Right lobe of liver (tissue), 6 donors: ENCODE measurements at regions not wholly inside any gene's neighbourhood (a gene's known extent, or its start where the extent isn't known, plus 50 kb on each side); places are given as distances from the start of the nearest gene placed in this dataset.

Experiments
- ATAC-seq, 4 donors: fragments of 200-7000 bp; cut with Tn5 transposase; one replicate each; pipeline ENCODE4 v1.9.1; 2020; ENCODE audit warnings: mild to moderate bottlenecking in 4 of 4, moderate library complexity in 4 of 4
- DNase-seq, 3 donors: peaks; one replicate each; pipeline ENCODE4 v3.0.0-alpha.2; 2020
- H3K27ac ChIP-seq, 3 donors: fragments of 200-600 bp; one replicate each; pipeline ENCODE4 v1.8.0; 2022
- H3K27me3 ChIP-seq, 2 donors: fragments of 200-600 bp; one replicate each; pipeline ENCODE4 v1.8.0; 2022
- H3K36me3 ChIP-seq, 4 donors: fragments of 200-600 bp; sonication (generic) in 1 of 4; one replicate each; pipeline versions ENCODE4 v1.5.1 to v1.8.0; 2017 to 2022; ENCODE audit warnings: control low read depth in 1 of 4
- H3K4me1 ChIP-seq, 4 donors: fragments of 200-600 bp; sonication (generic) in 1 of 4; one replicate each; pipeline versions ENCODE4 v1.5.1 to v1.8.0; 2017 to 2022; ENCODE audit warnings: control low read depth in 1 of 4
- H3K4me3 ChIP-seq, 3 donors: fragments of 200-600 bp; one replicate each; pipeline ENCODE4 v1.8.0; 2022
- H3K9me3 ChIP-seq, 4 donors: fragments of 200-600 bp; sonication (generic) in 1 of 4; one replicate each; pipeline versions ENCODE4 v1.5.1 to v1.8.0; 2017 to 2022; ENCODE audit warnings: control low read depth in 1 of 4
- CTCF ChIP-seq, 4 donors: fragments of 200-600 bp in 3 of 4; fragments of 450-650 bp in 1 of 4; IDR thresholded peaks; one replicate each; pipeline versions ENCODE4 v1.5.1 to v1.8.0; 2016 to 2022; ENCODE audit warnings: antibody characterized with exemption in 4 of 4, mild to moderate bottlenecking in 2 of 4
- POLR2A ChIP-seq: fragments of 450-650 bp; IDR thresholded peaks from one replicate; pipeline ENCODE4 v1.6.1; 2017; ENCODE audit warnings: antibody characterized with exemption, mild to moderate bottlenecking
- WGBS: methylation state at CpG from one replicate; pipeline ENCODE4 v1.1.6; 2018; ENCODE audit warnings: low coverage, low lambda C conversion rate; ENCODE audit not compliant: insufficient coverage; ENCODE audit errors: missing lambda C conversion rate; 5-methylcytosine and 5-hydroxymethylcytosine counted together
- intact Hi-C, 2 donors: fragments of 100-400 bp; cut with DNase I; formaldehyde crosslinking; loops; one replicate each; pipeline versions ENCODE4 v1.11.2 to v1.14.1; 2022
- donor health status: DM: no; HTN: yes; CAD: no.
- donor health status: DM: no; HTN: no; CAD: no.
- donor health status: DM: no; HTN: no; CAD: no.
- donor health status: DM: no; HTN: yes; CAD: no.
- donor health status: DM: no; HTN: yes; CAD: no.

GRCh38 chr1:208799186-208799585, 555.0 kb upstream of the PLXNA2 start:
- DNase-seq (no peak), ATAC-seq (no peak)
- Histone ChIP-seq H3K27ac (no peak overlapping the region), H3K27me3 (no peaks in the 10 kb centered on the region), H3K36me3 (no peaks in the 10 kb centered on the region), H3K9me3 (no peaks in the 10 kb centered on the region), H3K4me3 (no peak overlapping the region), H3K4me1 (no peaks in the 10 kb centered on the region)
- intact Hi-C loops: no loop called here
- TF ChIP-seq CTCF (IDR thresholded peaks at IDR 0.05) (no peak), POLR2A (no peak)
- WGBS: 63% methylated on average over 1 of the region's 1 CpG

- Histone ChIP-seq H3K4me1 (no peaks in the 10 kb centered on the region), H3K27me3 (no peaks in the 10 kb centered on the region), H3K4me3 (no peak overlapping the region), H3K36me3 (no peaks in the 10 kb centered on the region), H3K9me3 (no peaks in the 10 kb centered on the region), H3K27ac (no peak overlapping the region)
- intact Hi-C loops: no loop called here
- no peak for TF ChIP-seq CTCF (IDR thresholded peaks at IDR 0.05)
- TF ChIP-seq POLR2A: no peak
- ATAC-seq: no peak
- 47% methylated on average over 8 of the region's 9 CpGs for WGBS
- no peak for DNase-seq
Measured at GRCh38 chr1:208803011-208803811, 559.0 kb upstream of the PLXNA2 start.

- intact Hi-C loops: no loop called here
- 46% methylated on average over 4 of the region's 4 CpGs for WGBS
Measured at GRCh38 chr1:208807446-208808127, 563.4 kb upstream of the PLXNA2 start.

GRCh38 chr1:208808301-208808700, 564.1 kb upstream of the PLXNA2 start:
- H3K4me3 ChIP-seq: no peak overlapping the region
- H3K27me3 ChIP-seq: no peaks in the 10 kb centered on the region
- 67% methylated on average over 1 of the region's 1 CpG for WGBS
- DNase-seq (no peak), ATAC-seq (no peak)
- H3K4me1 ChIP-seq: no peaks in the 10 kb centered on the region
- no peak for TF ChIP-seq CTCF (IDR thresholded peaks at IDR 0.05)
- no peak for TF ChIP-seq POLR2A
- intact Hi-C loops: no loop called here
- no peak overlapping the region for H3K27ac ChIP-seq
- H3K9me3 ChIP-seq: no peaks in the 10 kb centered on the region
- no peaks in the 10 kb centered on the region for H3K36me3 ChIP-seq

More at GRCh38 chr1:208807446-208808127, 563.4 kb upstream of the PLXNA2 start:
- Histone ChIP-seq H3K4me3 (no peak overlapping the region), H3K36me3 (no peaks in the 10 kb centered on the region), H3K27me3 (no peaks in the 10 kb centered on the region), H3K9me3 (no peaks in the 10 kb centered on the region), H3K4me1 (no peaks in the 10 kb centered on the region), H3K27ac (no peak overlapping the region)
- ATAC-seq (no peak), DNase-seq (no peak)
- TF ChIP-seq POLR2A (no peak), CTCF (IDR thresholded peaks at IDR 0.05) (no peak)
